Skeletal muscle tissue (tissue), 3 donors: ENCODE measurements at regions not wholly inside any gene's neighbourhood (a gene's known extent, or its start where the extent isn't known, plus 50 kb on each side); places are given as distances from the start of the nearest gene placed in this dataset.
"Not testable (repeated sequence)": the region's sequence is repeated elsewhere in the genome, so short reads cannot be mapped to it uniquely, and the experiment has no call there.

Experiments
- H3K27ac ChIP-seq: one replicate; pipeline ENCODE4 v1.7.0; 2013; ENCODE audit warnings: mild to moderate bottlenecking, low read depth, low read length, inconsistent platforms
- H3K27me3 ChIP-seq, 3 donors: one replicate each; pipeline ENCODE4 v1.7.0; 2013; ENCODE audit warnings: low read length in 3 of 3; ENCODE audit not compliant: control insufficient read depth in 3 of 3, insufficient read depth in 3 of 3
- H3K36me3 ChIP-seq, 3 donors: one replicate each; pipeline ENCODE4 v1.7.0; 2013; ENCODE audit warnings: low read length in 3 of 3; ENCODE audit not compliant: control insufficient read depth in 3 of 3, insufficient read depth in 3 of 3
- H3K4me1 ChIP-seq, 3 donors: one replicate each; pipeline ENCODE4 v1.7.0; 2013; ENCODE audit warnings: low read length in 3 of 3, mild to moderate bottlenecking in 3 of 3; ENCODE audit not compliant: control insufficient read depth in 3 of 3, insufficient read depth in 3 of 3
- H3K4me3 ChIP-seq, 3 donors: one replicate each; pipeline ENCODE4 v1.7.0; 2013; ENCODE audit warnings: low read length in 3 of 3
- H3K9ac ChIP-seq, 3 donors: one replicate each; pipeline ENCODE4 v1.7.0; 2013; ENCODE audit warnings: low read length in 3 of 3, mild to moderate bottlenecking in 3 of 3, moderate library complexity in 2 of 3, low read depth in 1 of 3
- H3K9me3 ChIP-seq, 3 donors: one replicate each; pipeline ENCODE4 v1.7.0; 2013; ENCODE audit warnings: low read length in 3 of 3; ENCODE audit not compliant: control insufficient read depth in 3 of 3
- donor health status: Osteomylitis.

GRCh38 chr1:120544434-120544833 is 129.6 kb downstream of the NBPF8 start:
- H3K4me1 ChIP-seq, H3K36me3 ChIP-seq, H3K9ac ChIP-seq, H3K4me3 ChIP-seq, H3K9me3 ChIP-seq, H3K27me3 ChIP-seq, H3K27ac ChIP-seq: not testable (repeated sequence)

GRCh38 chr1:120550335-120550734 is 135.5 kb downstream of the NBPF8 start:
- not testable (repeated sequence) for H3K9me3 ChIP-seq, H3K9ac ChIP-seq, H3K4me1 ChIP-seq, H3K27ac ChIP-seq, H3K36me3 ChIP-seq, H3K4me3 ChIP-seq, H3K27me3 ChIP-seq

- H3K4me1 ChIP-seq, H3K4me3 ChIP-seq, H3K9me3 ChIP-seq, H3K9ac ChIP-seq, H3K36me3 ChIP-seq, H3K27ac ChIP-seq, H3K27me3 ChIP-seq: not testable (repeated sequence)
Observed at GRCh38 chr1:120552190-120552589, 137.4 kb downstream of the NBPF8 start.

- H3K9me3 ChIP-seq, H3K27ac ChIP-seq, H3K27me3 ChIP-seq, H3K9ac ChIP-seq, H3K4me1 ChIP-seq, H3K36me3 ChIP-seq: not testable (repeated sequence)
- H3K4me3 ChIP-seq, result peak overlapping the region; percentile 43 to 65 (median 60)
Observed at GRCh38 chr1:120557605-120558302, 142.9 kb downstream of the NBPF8 start.

GRCh38 chr1:120558303-120559060 is 143.6 kb downstream of the NBPF8 start:
- H3K4me1 ChIP-seq, H3K27ac ChIP-seq, H3K9me3 ChIP-seq: not testable (repeated sequence)

GRCh38 chr1:120561767-120562166 is 146.9 kb downstream of the NBPF8 start:
- not testable (repeated sequence) for H3K27me3 ChIP-seq, H3K4me1 ChIP-seq, H3K27ac ChIP-seq

More at GRCh38 chr1:120558303-120559060, 143.6 kb downstream of the NBPF8 start:
- H3K36me3 ChIP-seq, H3K27me3 ChIP-seq, H3K9ac ChIP-seq: not testable (repeated sequence)
- peak overlapping the region in 2 of 3 donors; percentile 54 to 58 for H3K4me3 ChIP-seq

GRCh38 chr1:120565396-120565795 is 150.6 kb downstream of the NBPF8 start:
- H3K4me3 ChIP-seq, H3K9ac ChIP-seq, H3K27ac ChIP-seq, H3K27me3 ChIP-seq, H3K4me1 ChIP-seq, H3K36me3 ChIP-seq, H3K9me3 ChIP-seq: not testable (repeated sequence)

More at GRCh38 chr1:120561767-120562166, 146.9 kb downstream of the NBPF8 start:
- not testable (repeated sequence) for H3K9ac ChIP-seq, H3K4me3 ChIP-seq, H3K36me3 ChIP-seq, H3K9me3 ChIP-seq

GRCh38 chr1:120567620-120568019 is 152.8 kb downstream of the NBPF8 start:
- H3K9me3 ChIP-seq, H3K4me1 ChIP-seq, H3K27me3 ChIP-seq, H3K27ac ChIP-seq, H3K9ac ChIP-seq, H3K36me3 ChIP-seq, H3K4me3 ChIP-seq: not testable (repeated sequence)

GRCh38 chr1:120575201-120575600 is 148.5 kb upstream of the NBPF26 start:
- H3K9ac ChIP-seq, H3K9me3 ChIP-seq, H3K4me1 ChIP-seq, H3K4me3 ChIP-seq, H3K36me3 ChIP-seq, H3K27ac ChIP-seq, H3K27me3 ChIP-seq: not testable (repeated sequence)

GRCh38 chr1:120582135-120582534 is 141.6 kb upstream of the NBPF26 start:
- H3K4me1 ChIP-seq, H3K4me3 ChIP-seq, H3K27ac ChIP-seq, H3K9me3 ChIP-seq, H3K9ac ChIP-seq, H3K27me3 ChIP-seq, H3K36me3 ChIP-seq: not testable (repeated sequence)
